ENCODE measurements at regions not wholly inside any gene's neighbourhood (a gene's known extent, or its start where the extent isn't known, plus 50 kb on each side); places are given as distances from the start of the nearest gene placed in this dataset.

- no peak for TF ChIP-seq ZNF280A (IDR thresholded peaks at IDR 0.05; ENCODE audit: low read depth, partially characterized antibody)
- TF ChIP-seq ATF7 (IDR thresholded peaks at IDR 0.05): 0 out of 2 replicates have a peak, but pooled peaks have one; percentile 9
- no peak for TF ChIP-seq STAT5A (IDR thresholded peaks at IDR 0.05; ENCODE audit: borderline replicate concordance, low read length)
- no peak for TF ChIP-seq MTA1 (IDR thresholded peaks at IDR 0.05; ENCODE audit: borderline replicate concordance)
- no peak for TF ChIP-seq NR2F6 (CRISPR knock-in tag; IDR thresholded peaks at IDR 0.05)
Observed at GRCh38 chr3:4906107-4906621, 73.1 kb upstream of the BHLHE40 start (continued).

DNA sequence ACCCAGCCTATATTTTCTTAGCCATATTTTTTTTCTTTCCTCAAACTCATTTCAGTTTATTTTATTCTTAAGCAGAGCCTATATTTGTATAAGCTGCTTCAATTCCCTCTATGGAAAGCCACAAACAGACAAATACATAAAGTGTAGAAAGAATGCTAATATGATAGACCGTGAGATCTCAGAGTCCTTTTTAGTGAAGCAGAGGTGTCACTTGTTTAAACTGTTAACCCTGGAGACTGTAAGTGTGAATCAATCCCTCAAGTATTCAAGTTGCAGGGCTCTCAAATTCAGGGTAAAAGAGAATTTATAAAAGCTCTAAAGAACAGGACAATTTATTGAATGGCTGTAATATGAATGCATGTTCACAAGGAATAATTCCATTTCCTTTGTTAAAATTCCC lies 72.2 kb upstream of the BHLHE40 start:
- TF ChIP-seq EP400 (IDR thresholded peaks at IDR 0.05) (no peak), TAF7 (tag; IDR thresholded peaks at IDR 0.05) (no peak), ETV6 (IDR thresholded peaks at IDR 0.05; ENCODE audit: borderline replicate concordance in 1 of 2, low read depth in 2 of 2, low read length in 1 of 2) (no peak), ETV6 (CRISPR knock-in tag; IDR thresholded peaks at IDR 0.05; ENCODE audit: borderline replicate concordance) (no peak), DEAF1 (CRISPR knock-in tag; IDR thresholded peaks at IDR 0.05) (no peak), NCOA6 (IDR thresholded peaks at IDR 0.05) (no peak), BRF1 (IDR thresholded peaks at IDR 0.05; ENCODE audit: borderline replicate concordance, extremely low read depth, insufficient read length) (no peak), IFI16 (CRISPR knock-in tag; IDR thresholded peaks at IDR 0.05) (no peak), FOS (IDR thresholded peaks at IDR 0.05; ENCODE audit: extremely low read depth, insufficient read length) (no peak), RBM14 (IDR thresholded peaks at IDR 0.05; ENCODE audit: borderline replicate concordance, insufficient read depth, low read depth, low read length) (no peak), BACH1 (tag; IDR thresholded peaks at IDR 0.05) (no peak), PHB2 (IDR thresholded peaks at IDR 0.05; ENCODE audit: low read depth) (no peak), HDAC6 (IDR thresholded peaks at IDR 0.05; ENCODE audit: low read depth, low read length) (no peak), RFX1 (IDR thresholded peaks at IDR 0.05) (no peak), ZNF146 (CRISPR knock-in tag; IDR thresholded peaks at IDR 0.05; ENCODE audit: unreplicated experiment) (no peak), BRD9 (IDR thresholded peaks at IDR 0.05; ENCODE audit: low read depth, partially characterized antibody) (no peak), ZNF41 (CRISPR knock-in tag; conservative IDR thresholded peaks at IDR 0.05) (no peak), HMG20A (CRISPR knock-in tag; conservative IDR thresholded peaks at IDR 0.05) (no peak)
- POLR2A ChIA-PET: interaction anchor here (0.9 to 1.7 kb wide), 2 partner anchors 9 kb away, joined by 3 to 5 read pairs; no protein-coding TSS in a partner anchor
- CTCF ChIA-PET (ENCODE audit: low intra/inter-chr PET ratio): no interaction called here
- H3K4me3 ChIP-seq: no peak overlapping the region
- H3K4me2 ChIP-seq (ENCODE audit: insufficient read depth, low read length): no peak overlapping the region
- H3K27ac ChIP-seq (ENCODE audit: extremely low read depth, low read depth, low read length): no peak overlapping the region
- no peak for DNase-seq (ENCODE audit: extremely low read depth in 1 of 4, low spot score in 3 of 4)
- no peaks in the 10 kb centered on the region for H3K79me2 ChIP-seq (ENCODE audit: control insufficient read depth, insufficient read depth, low read length)
- in situ Hi-C loops (cut with MboI): no loop called here
- H2AFZ ChIP-seq (ENCODE audit: low read depth, low read length): no peak overlapping the region
- H3K9ac ChIP-seq (ENCODE audit: insufficient read depth in 1 of 2, low read depth in 2 of 2, low read length in 2 of 2): no peak overlapping the region
- intact Hi-C loops (cut with micrococcal nuclease): no loop called here
- no peaks in the 10 kb centered on the region for H3K9me3 ChIP-seq (replicated peaks; ENCODE audit: control insufficient read depth, insufficient read depth, low read depth, low read length)
- no peak for ATAC-seq
- no peaks in the 10 kb centered on the region for H3K9me1 ChIP-seq (ENCODE audit: control insufficient read depth, insufficient read depth, low read length)
- BruUV-seq (replicated peaks): no TSS peak
- no peaks in the 10 kb centered on the region for H3K36me3 ChIP-seq (ENCODE audit: control insufficient read depth, insufficient read depth, low read length)
- FAIRE-seq: no peak
- H4K20me1 ChIP-seq (replicated peaks; ENCODE audit: control insufficient read depth, insufficient read depth, low read length): no peaks in the 10 kb centered on the region
- H3K4me1 ChIP-seq (replicated peaks in 1 of 2; ENCODE audit: control insufficient read depth in 2 of 2, insufficient read depth in 2 of 2, low read length in 2 of 2): peaks cover 0 to 13% of the 10 kb centered on the region in 2 experiments; a peak in 4 of 5 replicates
- WGBS (ENCODE audit: insufficient coverage, low coverage, missing lambda C conversion rate): 94% methylated on average over 1 of the region's 1 CpG
- H3K27me3 ChIP-seq (ENCODE audit: control insufficient read depth in 2 of 2, insufficient read depth in 2 of 2, low read length in 2 of 2): no peaks in the 10 kb centered on the region
